ENCODE measurements at regions not wholly inside any gene's neighbourhood (a gene's known extent, or its start where the extent isn't known, plus 50 kb on each side); places are given as distances from the start of the nearest gene placed in this dataset.

GRCh38 chr12:116465856-116466255 is 93.3 kb upstream of the MAP1LC3B2 start:
- H3K27ac ChIP-seq (ENCODE audit: extremely low read length, insufficient read depth, low read length), result no peak overlapping the region
- in situ Hi-C loops (cut with HindIII; ENCODE audit: extremely low pct_ligation_motif_present, low pct_unique_long_range_greater_than_20kb), result no loop called here
- no peaks in the 10 kb centered on the region for H3K36me3 ChIP-seq (replicated peaks in 1 of 2; ENCODE audit: control insufficient read depth in 1 of 2, insufficient read depth in 2 of 2, low read length in 2 of 2)

GRCh38 chr12:116466536-116466935 is 92.6 kb upstream of the MAP1LC3B2 start:
- TF ChIP-seq NFAT5 (CRISPR knock-in tag; IDR thresholded peaks at IDR 0.05), result no peak
- no peak for TF ChIP-seq SMARCC2 (IDR thresholded peaks at IDR 0.05)
- TF ChIP-seq CHCHD3 (CRISPR knock-in tag; IDR thresholded peaks at IDR 0.05), result no peak
- no peak for TF ChIP-seq SAFB2 (CRISPR knock-in tag; IDR thresholded peaks at IDR 0.05; ENCODE audit: borderline replicate concordance, low read depth)
- no peak for TF ChIP-seq MBNL3 (CRISPR knock-in tag; conservative IDR thresholded peaks at IDR 0.05)
- TF ChIP-seq ZMYM3 (CRISPR knock-in tag; IDR thresholded peaks at IDR 0.05), result no peak
- TF ChIP-seq SIN3A (IDR thresholded peaks at IDR 0.05; ENCODE audit: borderline replicate concordance, low read depth, low read length), result no peak
- H3K27ac ChIP-seq (ENCODE audit: extremely low read length, insufficient read depth, low read length), result no peak overlapping the region
- no peak overlapping the region for H3K4me2 ChIP-seq (ENCODE audit: low read depth, low read length)
- no peak overlapping the region for H2AFZ ChIP-seq (ENCODE audit: low read length)
- DNase-seq (ENCODE audit: low spot score), result no peak
- ChIA-PET POLR2A (no interaction called here), CTCF (ENCODE audit: low intra/inter-chr PET ratio, low total read pairs) (no interaction called here)
- H4K20me1 ChIP-seq (ENCODE audit: insufficient read depth, low read length), result no peaks in the 10 kb centered on the region
- H3K9me3 ChIP-seq (ENCODE audit: low read length), result no peaks in the 10 kb centered on the region
- no peak for ATAC-seq
- no peaks in the 10 kb centered on the region for H3K4me1 ChIP-seq (ENCODE audit: insufficient read depth, low read length)
- H3K4me3 ChIP-seq (replicated peaks in 1 of 3; ENCODE audit: insufficient read depth in 1 of 3, low read depth in 2 of 3, low read length in 3 of 3), result no peak overlapping the region
- WGBS (ENCODE audit: low lambda C conversion rate), result 23% methylated on average over 3 of the region's 3 CpGs
- no peaks in the 10 kb centered on the region for H3K36me3 ChIP-seq (replicated peaks in 1 of 2; ENCODE audit: control insufficient read depth in 1 of 2, insufficient read depth in 2 of 2, low read length in 2 of 2)
- no peaks in the 10 kb centered on the region; a peak in 1 of 5 replicates for H3K27me3 ChIP-seq (ENCODE audit: control insufficient read depth in 1 of 2, insufficient read depth in 2 of 2, low read length in 2 of 2)
- no peaks in the 10 kb centered on the region for H3K79me2 ChIP-seq (ENCODE audit: insufficient read depth, low read length)
- in situ Hi-C loops (cut with HindIII; ENCODE audit: extremely low pct_ligation_motif_present, low pct_unique_long_range_greater_than_20kb) (no loop called here), intact Hi-C loops (cut with micrococcal nuclease; ENCODE audit: unreplicated experiment) (no loop called here)
- H3K9ac ChIP-seq (ENCODE audit: insufficient read depth, low read depth, low read length), result no peak overlapping the region
- FAIRE-seq, result no peak
- no TSS peak for BruUV-seq (replicated peaks)

More at GRCh38 chr12:116465856-116466255, 93.3 kb upstream of the MAP1LC3B2 start:
- ChIA-PET POLR2A (no interaction called here), CTCF (ENCODE audit: low intra/inter-chr PET ratio, low total read pairs) (no interaction called here)
- no peak overlapping the region for H2AFZ ChIP-seq (ENCODE audit: low read length)
- H3K4me1 ChIP-seq (ENCODE audit: insufficient read depth, low read length), result no peaks in the 10 kb centered on the region
- DNase-seq (ENCODE audit: low spot score) (no peak), FAIRE-seq (no peak), ATAC-seq (no peak)
- no peak overlapping the region for H3K9ac ChIP-seq (ENCODE audit: insufficient read depth, low read depth, low read length)
- no peak overlapping the region for H3K4me2 ChIP-seq (ENCODE audit: low read depth, low read length)
- H3K27me3 ChIP-seq (ENCODE audit: control insufficient read depth in 1 of 2, insufficient read depth in 2 of 2, low read length in 2 of 2), result peaks cover 0 to 1% of the 10 kb centered on the region in 2 experiments; a peak in 1 of 5 replicates
- WGBS (ENCODE audit: low lambda C conversion rate), result 40% methylated on average over 3 of the region's 4 CpGs
- H3K79me2 ChIP-seq (ENCODE audit: insufficient read depth, low read length), result no peaks in the 10 kb centered on the region
- H3K9me3 ChIP-seq (ENCODE audit: low read length), result no peaks in the 10 kb centered on the region
- no peak for TF ChIP-seq SP1 (IDR thresholded peaks at IDR 0.05)
- no peak for TF ChIP-seq SP1 (CRISPR knock-in tag; IDR thresholded peaks at IDR 0.05)
- no peak for TF ChIP-seq ZNF703 (CRISPR knock-in tag; IDR thresholded peaks at IDR 0.05; ENCODE audit: borderline replicate concordance)
- no peak for TF ChIP-seq MAFK (conservative IDR thresholded peaks at IDR 0.05 in 1 of 2, IDR thresholded peaks at IDR 0.05 in 1 of 2; ENCODE audit: low read length in 2 of 2)
- TF ChIP-seq CENPX (CRISPR knock-in tag; IDR thresholded peaks at IDR 0.05), result no peak
- H4K20me1 ChIP-seq (ENCODE audit: insufficient read depth, low read length), result no peaks in the 10 kb centered on the region
- intact Hi-C loops (cut with micrococcal nuclease; ENCODE audit: unreplicated experiment), result no loop called here
- BruUV-seq (replicated peaks), result no TSS peak
- no peak overlapping the region for H3K4me3 ChIP-seq (replicated peaks in 1 of 3; ENCODE audit: insufficient read depth in 1 of 3, low read depth in 2 of 3, low read length in 3 of 3)
